ENCODE measurements at regions not wholly inside any gene's neighbourhood (a gene's known extent, or its start where the extent isn't known, plus 50 kb on each side); places are given as distances from the start of the nearest gene placed in this dataset.

GRCh38 chr11:134752526-134752925, 340.5 kb upstream of the B3GAT1 start:
- no peak overlapping the region for H3K27ac Mint-ChIP-seq
- H3K9me3 Mint-ChIP-seq, result no peaks in the 10 kb centered on the region
- H3K4me1 Mint-ChIP-seq (ENCODE audit: low read depth), result no peaks in the 10 kb centered on the region
- ChIA-PET POLR2A (no interaction called here), CTCF (no interaction called here)
- H3K36me3 Mint-ChIP-seq, result no peaks in the 10 kb centered on the region
- peaks cover 8% of the 10 kb centered on the region for H3K27me3 Mint-ChIP-seq
- intact Hi-C loops (cut with micrococcal nuclease), result no loop called here
- DNase-seq, result no peak
- H3K4me3 Mint-ChIP-seq, result no peak overlapping the region

- POLR2A ChIA-PET, result no interaction called here
- DNase-seq, result no peak
These were observed 339.7 kb upstream of the B3GAT1 start for GRCh38 chr11:134751766-134752165.

GRCh38 chr11:134751031-134751585, 339.1 kb upstream of the B3GAT1 start:
- no peak for DNase-seq
- H3K4me3 Mint-ChIP-seq, result no peak overlapping the region
- H3K36me3 Mint-ChIP-seq, result no peaks in the 10 kb centered on the region
- H3K27ac Mint-ChIP-seq, result no peak overlapping the region
- ChIA-PET CTCF (no interaction called here), POLR2A (no interaction called here)
- no peaks in the 10 kb centered on the region for H3K9me3 Mint-ChIP-seq
- peaks cover 8% of the 10 kb centered on the region for H3K27me3 Mint-ChIP-seq
- H3K4me1 Mint-ChIP-seq (ENCODE audit: low read depth), result no peaks in the 10 kb centered on the region
- intact Hi-C loops (cut with micrococcal nuclease), result no loop called here

More at GRCh38 chr11:134751766-134752165, 339.7 kb upstream of the B3GAT1 start:
- H3K9me3 Mint-ChIP-seq, result no peaks in the 10 kb centered on the region
- intact Hi-C loops (cut with micrococcal nuclease), result no loop called here
- peaks cover 8% of the 10 kb centered on the region for H3K27me3 Mint-ChIP-seq
- no peak overlapping the region for H3K4me3 Mint-ChIP-seq
- no peaks in the 10 kb centered on the region for H3K4me1 Mint-ChIP-seq (ENCODE audit: low read depth)
- CTCF ChIA-PET, result no interaction called here
- no peaks in the 10 kb centered on the region for H3K36me3 Mint-ChIP-seq
- no peak overlapping the region for H3K27ac Mint-ChIP-seq

DNA sequence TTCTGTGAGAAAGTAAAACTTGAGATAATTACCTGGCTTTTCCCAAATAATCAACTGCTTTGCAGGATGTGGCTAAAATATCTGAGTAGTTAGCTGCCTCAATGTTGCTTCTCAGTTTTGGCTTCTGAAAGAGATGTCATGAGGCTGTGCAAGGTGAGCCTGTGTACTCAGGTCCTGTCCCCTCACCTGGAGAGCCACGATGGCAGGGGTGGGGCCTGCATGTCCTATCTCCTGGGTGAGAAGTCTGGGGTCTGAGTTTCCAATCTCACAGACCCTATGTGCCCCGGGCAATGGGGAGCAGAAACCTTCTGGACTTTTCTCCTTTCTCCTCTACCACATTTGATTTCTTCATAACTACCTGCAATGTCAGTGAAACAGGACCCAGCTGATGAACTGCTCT, 338.6 kb upstream of the B3GAT1 start:
- no peak overlapping the region for H3K27ac Mint-ChIP-seq
- H3K4me1 Mint-ChIP-seq (ENCODE audit: low read depth), result no peaks in the 10 kb centered on the region
- H3K4me3 Mint-ChIP-seq, result no peak overlapping the region
- H3K27me3 Mint-ChIP-seq, result peaks cover 8% of the 10 kb centered on the region
- H3K9me3 Mint-ChIP-seq, result no peaks in the 10 kb centered on the region
- intact Hi-C loops (cut with micrococcal nuclease), result no loop called here
- CTCF ChIA-PET, result no interaction called here
- no peak for DNase-seq
- POLR2A ChIA-PET, result no interaction called here
- no peaks in the 10 kb centered on the region for H3K36me3 Mint-ChIP-seq

- Mint-ChIP-seq H3K27me3 (peaks cover 11% of the 10 kb centered on the region), H3K9me3 (no peaks in the 10 kb centered on the region), H3K27ac (no peak overlapping the region), H3K4me3 (no peak overlapping the region), H3K36me3 (no peaks in the 10 kb centered on the region), H3K4me1 (ENCODE audit: low read depth) (no peaks in the 10 kb centered on the region)
- POLR2A ChIA-PET, result no interaction called here
- CTCF ChIA-PET, result no interaction called here
- no peak for DNase-seq
- intact Hi-C loops (cut with micrococcal nuclease), result no loop called here
These were observed 337.2 kb upstream of the B3GAT1 start for GRCh38 chr11:134749040-134749839.

DNA sequence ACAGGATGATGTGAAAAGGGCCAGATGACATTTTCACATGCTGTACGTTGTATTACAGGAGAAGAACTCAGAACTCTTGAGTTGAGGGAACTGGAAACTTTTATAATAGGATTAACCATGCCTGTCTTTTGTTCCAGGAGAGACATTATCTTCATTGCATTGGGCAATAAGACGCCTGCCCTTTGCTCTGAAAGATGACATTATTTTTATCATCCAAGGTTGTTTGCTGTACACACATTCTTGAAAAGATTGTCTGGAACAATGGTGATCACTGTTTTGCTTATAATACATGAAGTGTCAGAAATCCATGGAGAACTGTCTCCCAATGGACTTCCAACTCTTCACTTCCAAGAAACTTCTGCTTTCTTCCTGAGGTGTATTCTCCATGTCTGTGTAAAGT, 334.6 kb upstream of the B3GAT1 start:
- Mint-ChIP-seq H3K27ac (no peak overlapping the region), H3K4me3 (no peak overlapping the region), H3K36me3 (no peaks in the 10 kb centered on the region), H3K27me3 (peaks cover 11% of the 10 kb centered on the region), H3K4me1 (ENCODE audit: low read depth) (no peaks in the 10 kb centered on the region), H3K9me3 (no peaks in the 10 kb centered on the region)
- ChIA-PET POLR2A (no interaction called here), CTCF (no interaction called here)
- no peak for DNase-seq
- intact Hi-C loops (cut with micrococcal nuclease), result no loop called here

- Mint-ChIP-seq H3K27ac (no peak overlapping the region), H3K4me3 (no peak overlapping the region), H3K36me3 (no peaks in the 10 kb centered on the region), H3K27me3 (peaks cover 9% of the 10 kb centered on the region), H3K9me3 (no peaks in the 10 kb centered on the region), H3K4me1 (ENCODE audit: low read depth) (no peaks in the 10 kb centered on the region)
- intact Hi-C loops (cut with micrococcal nuclease), result no loop called here
- no peak for DNase-seq
- ChIA-PET CTCF (no interaction called here), POLR2A (no interaction called here)
These were observed 333.4 kb upstream of the B3GAT1 start for GRCh38 chr11:134745456-134745855.

- POLR2A ChIA-PET, result no interaction called here
- DNase-seq, result no peak
- Mint-ChIP-seq H3K4me3 (no peak overlapping the region), H3K36me3 (no peaks in the 10 kb centered on the region), H3K4me1 (ENCODE audit: low read depth) (no peaks in the 10 kb centered on the region), H3K27ac (no peak overlapping the region), H3K27me3 (peaks cover 9% of the 10 kb centered on the region), H3K9me3 (no peaks in the 10 kb centered on the region)
- CTCF ChIA-PET, result no interaction called here
- intact Hi-C loops (cut with micrococcal nuclease), result no loop called here
These were observed 331.8 kb upstream of the B3GAT1 start for GRCh38 chr11:134743820-134744195.

DNA sequence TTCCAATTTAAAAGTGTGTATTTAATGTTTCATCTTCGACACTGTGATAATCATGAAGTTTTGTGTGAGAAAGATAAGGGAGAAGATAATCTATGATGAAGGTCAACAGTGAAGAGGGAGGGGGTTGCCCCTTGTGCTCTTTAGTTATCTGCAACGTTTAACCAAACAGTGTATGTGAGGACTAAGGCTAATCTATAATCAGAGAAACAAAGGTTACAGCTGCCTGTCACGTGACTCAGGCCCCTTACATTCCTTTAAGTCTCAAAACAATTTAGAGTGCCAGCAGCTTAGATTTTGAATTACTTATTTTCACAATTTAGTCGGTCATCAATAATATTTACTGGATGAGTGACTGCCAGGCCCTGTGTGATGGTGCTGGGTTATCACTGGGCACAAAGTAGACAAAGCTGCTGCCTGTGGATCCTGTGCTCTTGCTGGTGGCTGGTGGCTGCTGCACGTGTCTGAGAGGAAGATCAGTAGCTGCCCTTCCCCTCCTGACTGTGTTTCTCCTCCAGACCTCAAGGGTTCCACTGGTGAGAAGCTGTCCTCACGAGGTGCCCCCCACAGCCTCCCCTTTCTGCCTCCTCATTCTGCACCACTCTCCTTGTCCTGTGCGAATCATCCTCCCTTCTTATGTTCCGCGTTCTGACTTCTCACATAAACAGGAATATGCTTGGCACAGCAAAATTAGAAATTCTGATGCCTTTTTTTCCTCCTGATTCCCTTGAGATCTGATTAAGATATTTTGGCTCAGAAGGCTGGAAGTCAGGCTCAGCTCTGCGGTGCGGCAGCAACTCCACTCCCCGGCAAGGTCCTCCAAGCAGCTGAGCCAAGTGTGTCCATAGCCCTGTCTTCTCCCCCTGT, 331.1 kb upstream of the B3GAT1 start:
- no peaks in the 10 kb centered on the region for H3K4me1 Mint-ChIP-seq (ENCODE audit: low read depth)
- CTCF ChIA-PET, result no interaction called here
- intact Hi-C loops (cut with micrococcal nuclease), result no loop called here
- peaks cover 4% of the 10 kb centered on the region for H3K27me3 Mint-ChIP-seq
- H3K36me3 Mint-ChIP-seq, result no peaks in the 10 kb centered on the region
- no peaks in the 10 kb centered on the region for H3K9me3 Mint-ChIP-seq
- H3K27ac Mint-ChIP-seq, result no peak overlapping the region
- no peak for DNase-seq
- H3K4me3 Mint-ChIP-seq, result no peak overlapping the region
- POLR2A ChIA-PET, result no interaction called here

DNA sequence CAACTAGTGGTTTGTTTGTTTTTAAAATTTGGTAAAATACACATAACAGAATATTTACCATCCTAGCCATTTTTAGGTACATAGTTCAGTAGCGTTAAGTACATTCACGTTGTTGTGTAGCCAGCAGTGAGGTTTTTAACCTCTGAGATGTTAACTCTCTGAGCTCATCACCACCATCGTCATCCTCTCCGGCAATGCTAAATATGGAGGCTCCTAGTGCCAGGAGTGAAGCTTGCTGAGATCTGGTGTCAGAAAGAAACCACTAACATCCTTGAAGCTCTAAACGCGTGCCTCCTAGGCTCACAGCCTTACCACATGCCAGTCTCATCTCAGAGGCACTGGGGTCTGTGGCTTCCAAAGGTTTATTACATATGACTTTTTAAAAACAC, 330.2 kb upstream of the B3GAT1 start:
- Mint-ChIP-seq H3K4me3 (no peak overlapping the region), H3K9me3 (no peaks in the 10 kb centered on the region), H3K4me1 (ENCODE audit: low read depth) (no peaks in the 10 kb centered on the region), H3K36me3 (no peaks in the 10 kb centered on the region), H3K27me3 (peaks cover 3% of the 10 kb centered on the region), H3K27ac (no peak overlapping the region)
- DNase-seq, result no peak
- CTCF ChIA-PET, result no interaction called here
- intact Hi-C loops (cut with micrococcal nuclease), result no loop called here
- POLR2A ChIA-PET, result no interaction called here

DNA sequence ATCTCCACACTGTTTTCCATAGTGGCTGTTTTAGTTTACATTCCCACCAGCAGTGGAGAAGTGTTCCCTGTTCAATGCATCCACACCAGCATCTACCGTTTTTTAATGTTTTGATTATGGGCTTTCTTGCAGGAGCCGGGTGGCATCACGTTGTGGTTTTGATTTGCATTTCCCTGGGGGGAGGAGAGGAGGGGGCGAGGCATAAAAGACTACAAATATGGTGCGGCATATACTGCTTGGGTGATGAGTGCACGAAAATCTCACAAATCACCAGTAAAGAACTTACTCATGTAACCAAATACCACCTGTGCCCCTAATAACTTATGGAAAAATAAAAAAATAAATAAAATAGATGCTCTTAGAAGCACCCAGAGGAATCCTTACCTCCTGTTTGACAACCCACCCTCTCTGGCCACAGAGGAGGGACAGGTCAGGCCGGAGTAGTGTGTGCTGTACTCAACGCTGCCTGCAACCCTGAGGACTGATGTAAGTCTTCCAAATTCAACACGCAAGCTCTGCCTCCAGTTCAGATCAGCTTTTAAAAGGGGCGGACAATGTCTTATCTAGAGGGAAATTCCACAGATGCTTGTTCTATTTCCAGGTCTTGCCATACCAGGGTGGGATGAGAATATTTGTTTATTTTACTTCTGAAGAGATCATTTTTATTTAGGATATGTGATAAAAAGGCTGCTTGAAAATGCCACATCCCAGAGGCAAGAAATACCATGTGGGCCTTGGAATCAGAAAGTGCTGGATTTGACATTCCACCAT, 329.6 kb upstream of the B3GAT1 start:
- ChIA-PET POLR2A (no interaction called here), CTCF (no interaction called here)
- Mint-ChIP-seq H3K27ac (no peak overlapping the region), H3K4me3 (no peak overlapping the region), H3K27me3 (peaks cover 3% of the 10 kb centered on the region), H3K9me3 (no peaks in the 10 kb centered on the region), H3K4me1 (ENCODE audit: low read depth) (no peaks in the 10 kb centered on the region), H3K36me3 (no peaks in the 10 kb centered on the region)
- intact Hi-C loops (cut with micrococcal nuclease), result no loop called here
- DNase-seq, result no peak

GRCh38 chr11:134740590-134741261, 328.7 kb upstream of the B3GAT1 start:
- no peaks in the 10 kb centered on the region for H3K36me3 Mint-ChIP-seq
- no peak for DNase-seq
- intact Hi-C loops (cut with micrococcal nuclease), result no loop called here
- no peaks in the 10 kb centered on the region for H3K9me3 Mint-ChIP-seq
- H3K27ac Mint-ChIP-seq, result no peak overlapping the region
- ChIA-PET CTCF (no interaction called here), POLR2A (no interaction called here)
- peaks cover 3% of the 10 kb centered on the region for H3K27me3 Mint-ChIP-seq
- no peak overlapping the region for H3K4me3 Mint-ChIP-seq
- no peaks in the 10 kb centered on the region for H3K4me1 Mint-ChIP-seq (ENCODE audit: low read depth)

Data from activated CD4-positive, alpha-beta memory T cell treated with anti-CD3 and anti-CD28 coated beads for 36 hours (primary cell).